ENCODE measurements at regions not wholly inside any gene's neighbourhood (a gene's known extent, or its start where the extent isn't known, plus 50 kb on each side); places are given as distances from the start of the nearest gene placed in this dataset.
A peak's percentile ranks its signal among the peaks of the same experiment; 100 is the strongest.

- DNase-seq = no peak
Observed at GRCh38 chr12:118611770-118612169, 235.4 kb downstream of the SUDS3 start.

- DNase-seq = no peak
Observed at GRCh38 chr12:118617611-118618450, 241.5 kb downstream of the SUDS3 start.

- DNase-seq = no peak
Observed at GRCh38 chr12:118618695-118619094, 242.3 kb downstream of the SUDS3 start.

DNA sequence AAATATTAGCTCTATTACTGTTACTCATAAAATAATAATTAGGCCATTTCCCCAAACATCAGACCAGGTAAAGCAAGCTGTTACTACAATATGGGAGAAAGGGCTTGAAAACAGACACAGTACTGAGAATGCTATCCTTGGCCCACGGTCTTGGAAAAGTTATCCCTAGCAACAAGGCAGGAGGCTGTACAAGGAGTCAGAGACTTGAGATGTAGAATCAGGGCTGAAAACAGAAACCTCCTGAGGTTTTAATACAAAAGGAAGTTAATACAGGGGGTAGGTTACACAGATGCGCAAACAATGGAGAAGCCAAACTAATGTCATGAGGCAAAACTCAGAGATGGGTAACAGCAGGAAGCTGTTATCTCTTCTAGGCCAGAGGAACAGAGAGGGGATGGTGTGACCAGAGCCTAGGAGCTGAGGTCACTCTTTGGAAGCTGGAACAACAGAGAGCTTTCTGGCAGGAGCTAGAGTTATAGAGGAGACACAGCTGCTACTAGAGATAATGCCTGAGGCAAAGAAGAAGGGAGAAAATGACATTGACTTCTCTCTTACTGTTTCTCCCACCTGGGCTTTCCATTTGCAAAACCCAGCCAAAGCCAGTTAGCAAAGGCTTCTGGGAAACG lies 248.8 kb downstream of the SUDS3 start:
- no peak for DNase-seq

GRCh38 chr12:118633071-118633470 lies 256.7 kb downstream of the SUDS3 start:
- DNase-seq = no peak

DNA sequence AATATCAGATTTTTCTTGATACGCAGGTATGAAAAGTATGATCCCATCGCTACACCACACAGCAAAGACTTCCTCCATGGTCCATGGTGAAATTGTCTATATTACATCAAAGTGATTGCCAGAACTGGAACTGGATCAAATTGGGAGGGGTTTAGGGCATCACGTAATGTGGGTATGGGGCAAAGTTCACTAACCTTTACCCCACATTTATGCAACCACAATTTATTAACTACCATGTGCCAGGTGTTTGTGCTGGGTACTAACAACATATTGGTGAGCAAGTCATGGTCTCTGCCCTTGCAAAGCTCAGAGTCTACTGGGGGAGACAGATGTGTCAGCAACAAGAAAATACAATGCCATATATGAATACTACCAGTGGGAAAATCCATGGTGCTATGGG lies 258.9 kb downstream of the SUDS3 start:
- DNase-seq = no peak

DNA sequence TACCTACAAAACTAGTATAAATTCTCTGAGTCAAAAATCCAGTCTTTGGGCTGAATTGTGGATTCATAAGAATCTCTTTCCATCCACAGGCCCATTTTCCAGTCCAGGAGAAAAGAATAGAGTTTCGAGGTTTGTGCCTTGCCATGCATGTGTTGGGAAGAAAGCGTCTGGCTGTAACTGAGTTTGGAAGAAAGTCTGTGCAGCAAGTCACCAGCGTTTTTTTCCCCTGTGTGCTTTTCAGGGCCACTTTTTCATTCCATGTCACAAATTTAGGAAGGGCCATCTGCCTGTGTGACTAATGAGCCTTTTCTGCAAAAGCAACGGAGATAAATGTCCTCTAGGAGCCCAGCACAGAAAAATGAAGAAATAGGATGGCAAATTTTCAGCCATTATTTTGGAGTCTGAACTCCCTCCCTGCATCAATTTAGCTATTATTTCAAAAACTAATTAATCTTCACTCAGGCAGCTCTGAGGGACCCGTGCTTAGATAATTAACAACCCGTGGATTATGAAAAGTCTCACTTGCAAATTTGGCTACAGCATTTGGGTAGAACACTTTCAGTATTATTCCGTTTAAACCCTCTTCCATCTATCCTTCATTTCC lies 261.5 kb downstream of the SUDS3 start:
- DNase-seq = no peak

DNA sequence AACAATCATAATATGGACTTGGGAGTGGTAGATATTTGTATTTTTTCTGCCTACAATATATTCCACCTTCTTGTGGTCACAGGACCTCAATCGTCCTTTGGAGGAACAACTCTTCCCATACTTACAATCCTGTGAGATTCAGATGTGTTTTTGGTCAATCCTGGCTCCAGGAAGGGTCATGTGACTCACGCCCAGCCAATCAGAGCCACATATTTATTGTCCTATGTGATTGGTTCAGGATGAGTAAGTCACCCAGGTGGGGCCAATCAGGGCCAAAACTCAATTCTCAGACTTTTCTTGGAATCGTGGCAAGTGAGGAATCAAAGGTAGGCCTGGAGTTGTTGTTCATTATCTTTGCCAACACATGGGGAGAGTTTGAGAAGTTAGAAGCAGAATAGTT lies 264.9 kb downstream of the SUDS3 start:
- DNase-seq = no peak

GRCh38 chr12:118645219-118645618 lies 268.9 kb downstream of the SUDS3 start:
- peak; percentile 0 for DNase-seq

DNA sequence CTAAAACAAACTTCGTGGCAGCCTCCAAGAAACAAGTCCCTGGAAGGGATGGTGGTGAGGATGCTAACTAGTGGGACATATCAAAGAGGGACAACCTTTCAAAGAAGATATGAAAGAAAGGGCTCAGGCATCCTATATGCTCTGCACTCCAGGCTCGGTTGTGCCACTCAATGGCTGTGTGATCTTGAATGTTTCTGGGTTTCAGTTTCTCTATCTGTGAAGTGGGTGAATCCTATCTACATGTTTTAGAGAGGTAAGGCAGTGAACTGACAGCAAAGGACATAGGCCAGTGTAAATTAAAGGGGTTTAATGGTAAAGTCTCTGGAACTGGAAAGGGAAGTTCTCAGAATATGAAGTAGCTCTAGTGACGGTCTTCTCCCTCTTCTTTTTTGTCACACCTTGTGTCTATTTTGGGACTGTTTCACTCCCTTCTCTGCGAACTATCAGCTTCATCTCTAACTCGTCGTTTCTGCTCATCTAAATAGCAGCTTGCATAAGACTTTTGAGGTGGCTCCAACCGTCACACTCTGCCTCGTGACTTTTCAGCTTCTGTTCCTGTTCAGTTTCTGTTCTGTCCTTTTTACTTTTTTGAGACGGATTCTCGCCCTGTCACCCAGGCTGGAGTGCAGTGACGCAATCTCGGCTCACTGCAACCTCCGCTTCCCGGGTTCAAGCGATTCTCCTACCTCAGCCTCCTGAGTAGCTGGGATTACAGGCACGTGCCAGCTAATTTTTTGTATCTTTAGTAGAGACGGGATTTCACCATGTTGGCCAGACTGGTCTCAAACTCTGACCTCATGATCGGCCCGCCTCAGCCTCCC lies 273.6 kb downstream of the SUDS3 start:
- no peak for DNase-seq

- no peak for DNase-seq
Observed at GRCh38 chr12:118650586-118650960, 274.2 kb downstream of the SUDS3 start.

- DNase-seq = no peak
Observed at GRCh38 chr12:118651487-118651886, 275.1 kb downstream of the SUDS3 start.

GRCh38 chr12:118655588-118655987 lies 279.2 kb downstream of the SUDS3 start:
- DNase-seq = no peak

DNA sequence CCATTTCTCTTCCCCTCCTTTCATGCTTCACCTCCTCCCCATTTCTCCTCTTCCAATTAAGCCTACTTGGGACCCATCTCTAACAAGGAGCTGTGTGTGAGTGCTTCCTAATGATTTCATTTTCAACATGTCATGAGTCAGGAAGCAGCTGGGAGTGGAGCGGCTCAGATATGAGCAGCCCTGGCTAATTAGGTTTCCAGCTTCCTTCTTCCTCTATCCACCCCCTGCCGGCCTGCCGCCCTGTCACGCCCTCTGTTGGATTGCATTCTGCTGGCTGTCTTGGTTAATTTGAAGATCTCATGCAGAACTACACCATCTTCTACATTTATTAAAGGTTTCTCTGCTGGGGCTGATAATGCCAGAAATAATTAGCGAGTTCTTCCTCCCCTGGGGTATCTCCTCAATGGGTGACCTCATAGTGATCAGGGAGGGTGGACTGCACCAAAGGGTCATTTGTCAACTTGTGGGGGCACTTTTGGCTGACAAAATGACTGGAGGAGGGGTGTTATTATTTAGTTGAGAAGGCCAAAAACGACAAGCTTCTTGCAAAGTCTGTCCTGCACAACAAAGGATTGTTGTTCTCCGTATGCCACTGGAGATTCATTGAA lies 300.9 kb upstream of the SRRM4 start:
- DNase-seq = no peak

DNA sequence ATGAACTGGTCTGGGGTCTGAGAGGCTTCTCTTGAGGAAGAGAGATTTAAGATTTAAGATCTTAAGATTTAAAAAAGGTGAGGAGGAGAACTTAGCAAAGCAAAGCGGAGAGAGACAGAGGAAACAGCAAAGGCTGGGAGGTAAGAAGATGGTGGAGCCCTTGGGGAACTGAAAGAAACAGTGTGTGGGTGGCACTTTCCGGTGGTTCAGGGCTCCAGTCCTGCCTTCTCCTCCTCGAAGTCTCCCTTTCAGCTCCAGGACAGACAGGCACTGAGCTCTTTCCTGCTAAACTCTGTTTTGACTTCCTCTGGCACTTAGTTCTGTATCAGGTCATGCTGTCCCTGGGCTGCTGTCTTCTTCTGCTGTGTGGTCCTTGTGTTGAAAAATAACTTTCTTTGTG lies 298.7 kb upstream of the SRRM4 start:
- no peak for DNase-seq

DNA sequence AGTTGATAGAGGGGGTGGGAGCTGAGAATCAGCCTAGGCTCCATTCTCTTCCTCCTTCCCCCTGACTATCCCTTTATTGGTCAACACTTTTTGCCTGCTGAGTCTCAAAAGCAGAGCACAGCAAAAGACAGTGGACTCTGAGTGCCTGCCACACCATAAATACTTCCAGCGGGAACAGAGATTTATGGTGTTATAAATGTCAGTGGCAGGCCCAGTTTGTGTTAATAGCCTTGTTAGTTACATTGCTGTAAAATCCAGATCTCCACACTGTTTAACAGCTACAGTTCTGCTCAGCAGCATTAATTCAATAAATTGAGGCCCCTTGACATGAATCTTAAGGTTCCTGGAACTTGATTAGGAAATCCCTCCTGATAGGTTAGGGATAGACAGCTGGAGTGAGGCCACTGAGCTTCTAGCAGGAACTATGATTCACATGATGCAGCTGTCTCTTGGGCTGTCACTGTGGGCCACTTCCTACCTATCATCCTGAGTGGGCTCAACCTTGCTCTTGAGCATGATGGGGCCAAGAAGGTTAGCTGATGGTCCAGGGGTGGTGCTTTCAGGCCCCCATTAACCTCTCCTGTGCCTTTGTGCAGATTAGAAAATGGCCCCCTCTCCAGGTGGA lies 295.2 kb upstream of the SRRM4 start:
- no peak for DNase-seq

DNA sequence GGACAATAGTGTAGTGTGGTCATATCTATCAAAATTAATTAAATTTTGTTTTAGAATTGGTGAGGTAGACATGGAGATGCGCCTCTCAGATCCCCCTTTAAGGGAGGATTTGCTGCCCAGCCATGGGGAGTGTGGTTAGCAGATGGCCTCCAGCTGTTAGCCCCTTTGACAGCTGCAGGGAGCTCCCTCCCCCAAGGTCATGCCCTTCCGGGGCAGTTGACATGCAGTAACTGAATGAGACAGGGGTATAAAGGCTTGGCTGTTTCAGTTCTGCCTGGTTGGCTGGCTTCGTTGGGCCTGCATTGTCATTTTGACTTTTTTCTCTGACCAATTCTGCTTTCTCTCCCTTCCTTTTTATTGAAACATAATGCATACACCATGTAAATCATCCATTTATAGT lies 291.5 kb upstream of the SRRM4 start:
- no peak for DNase-seq

- no peak for DNase-seq
Observed at GRCh38 chr12:118690506-118690905, 290.8 kb upstream of the SRRM4 start.

GRCh38 chr12:118694128-118694775 lies 287.1 kb upstream of the SRRM4 start:
- no peak for DNase-seq

- no peak for DNase-seq
Observed at GRCh38 chr12:118704527-118705241, 276.7 kb upstream of the SRRM4 start.

GRCh38 chr12:118706437-118706836 lies 274.9 kb upstream of the SRRM4 start:
- DNase-seq = no peak

All from KG1 (cell line).